ENCODE measurements at regions not wholly inside any gene's neighbourhood (a gene's known extent, or its start where the extent isn't known, plus 50 kb on each side); places are given as distances from the start of the nearest gene placed in this dataset.

GRCh38 chr6:6835223-6835503 lies 246.6 kb downstream of the LY86 start:
- Histone ChIP-seq H3K36me3 (no peaks in the 10 kb centered on the region), H3K27ac (no peak overlapping the region), H3K4me3 (no peak overlapping the region), H3K9me3 (no peaks in the 10 kb centered on the region), H3K4me1 (peaks cover 0 to under 1% (median 0%) of the 10 kb centered on the region in 6 donors), H3K27me3 (replicated peaks in 1 of 7) (peaks cover 0 to 5% (median 0%) of the 10 kb centered on the region in 7 donors)
- intact Hi-C loops (cut with DNase I; ENCODE audit: low total_unique reads) = no loop called here
- DNase-seq = no peak
- TF ChIP-seq POLR2A (IDR thresholded peaks at IDR 0.05) (no peak), POLR2AphosphoS5 (IDR thresholded peaks at IDR 0.05) (no peak), CTCF (IDR thresholded peaks at IDR 0.05 in 8 of 11, conservative IDR thresholded peaks at IDR 0.05 in 3 of 11) (no peak)
- WGBS, 5 donors = 92 to 98% (median 97%) methylated on average over 1 of the region's 1 CpG

- WGBS, 5 donors = 72 to 80% (median 73%) methylated on average over 3 of the region's 3 CpGs
- Histone ChIP-seq H3K27me3 (replicated peaks in 1 of 7) (peaks cover 0 to 5% (median 0%) of the 10 kb centered on the region in 7 donors), H3K4me3 (no peak overlapping the region), H3K4me1 (peaks cover 0 to 12% (median 4%) of the 10 kb centered on the region in 6 donors), H3K27ac (no peak overlapping the region), H3K36me3 (no peaks in the 10 kb centered on the region), H3K9me3 (no peaks in the 10 kb centered on the region)
- no peak for DNase-seq
- TF ChIP-seq POLR2AphosphoS5 (IDR thresholded peaks at IDR 0.05) = no peak
- no peak for TF ChIP-seq CTCF (IDR thresholded peaks at IDR 0.05 in 8 of 11, conservative IDR thresholded peaks at IDR 0.05 in 3 of 11)
- TF ChIP-seq POLR2A (IDR thresholded peaks at IDR 0.05) = no peak
- intact Hi-C loops (cut with DNase I; ENCODE audit: low total_unique reads) = no loop called here
These were observed 248.3 kb downstream of the LY86 start for GRCh38 chr6:6836609-6837406.

GRCh38 chr6:6837541-6838080 lies 249.1 kb downstream of the LY86 start:
- TF ChIP-seq CTCF (IDR thresholded peaks at IDR 0.05 in 8 of 11, conservative IDR thresholded peaks at IDR 0.05 in 3 of 11) (no peak), POLR2A (IDR thresholded peaks at IDR 0.05) (no peak)
- H3K27ac ChIP-seq = no peak overlapping the region
- H3K4me3 ChIP-seq = no peak overlapping the region
- no peaks in the 10 kb centered on the region for H3K36me3 ChIP-seq
- 85 to 92% (median 90%) methylated on average over 4 of the region's 4 CpGs for WGBS, 5 donors
- DNase-seq = no peak
- H3K4me1 ChIP-seq = peaks cover 0 to 13% (median 4%) of the 10 kb centered on the region in 6 donors
- H3K9me3 ChIP-seq = no peaks in the 10 kb centered on the region
- intact Hi-C loops (cut with DNase I; ENCODE audit: low total_unique reads) = no loop called here
- H3K27me3 ChIP-seq (replicated peaks in 1 of 7) = peaks cover 0 to 5% (median 0%) of the 10 kb centered on the region in 7 donors

DNA sequence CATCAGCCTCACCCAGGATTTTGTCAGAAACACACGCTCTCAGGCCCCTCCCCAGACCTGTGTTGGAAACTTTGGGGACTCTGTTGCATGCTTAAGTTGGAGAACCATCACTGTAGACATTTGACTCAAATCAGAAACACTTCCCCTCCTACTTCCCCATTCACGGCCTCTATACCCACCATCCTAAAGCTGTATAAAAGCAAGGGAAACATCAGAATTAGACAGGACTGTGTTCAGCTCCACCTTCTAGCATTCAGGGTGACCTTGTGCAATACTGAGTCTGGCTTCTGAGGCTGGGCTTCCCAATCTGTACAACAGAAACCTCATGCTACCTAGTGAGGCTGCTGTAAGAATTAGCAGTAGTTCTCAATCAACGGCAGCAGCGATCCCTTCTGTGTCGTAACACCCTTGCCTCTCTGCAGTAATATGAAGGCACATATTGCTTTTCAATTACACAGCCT lies 252.3 kb downstream of the LY86 start:
- no peak for TF ChIP-seq POLR2A (IDR thresholded peaks at IDR 0.05)
- no peak for TF ChIP-seq POLR2AphosphoS5 (IDR thresholded peaks at IDR 0.05)
- TF ChIP-seq CTCF (IDR thresholded peaks at IDR 0.05 in 8 of 11, conservative IDR thresholded peaks at IDR 0.05 in 3 of 11) = no peak
- H3K27ac ChIP-seq = no peak overlapping the region
- no peaks in the 10 kb centered on the region for H3K27me3 ChIP-seq (replicated peaks in 1 of 7)
- WGBS, 5 donors = 47 to 76% (median 58%) methylated on average over 5 of the region's 5 CpGs
- peaks cover 0 to 9% (median 6%) of the 10 kb centered on the region in 8 donors for H3K9me3 ChIP-seq
- DNase-seq = no peak
- H3K36me3 ChIP-seq = no peaks in the 10 kb centered on the region
- intact Hi-C loops (cut with DNase I; ENCODE audit: low total_unique reads) = no loop called here
- H3K4me3 ChIP-seq = no peak overlapping the region
- peaks cover 0 to 13% (median 4%) of the 10 kb centered on the region in 6 donors for H3K4me1 ChIP-seq
